ENCODE measurements at regions not wholly inside any gene's neighbourhood (a gene's known extent, or its start where the extent isn't known, plus 50 kb on each side); places are given as distances from the start of the nearest gene placed in this dataset.

GRCh38 chr7:69130396-69130795 lies 467.9 kb upstream of the AUTS2 start:
- Histone ChIP-seq H3K4me3 (ENCODE audit: low read length) (no peak overlapping the region), H3K27ac (ENCODE audit: low read depth, low read length) (no peak overlapping the region), H3K36me3 (ENCODE audit: insufficient read depth, low read length) (no peaks in the 10 kb centered on the region), H3K9me3 (ENCODE audit: insufficient read depth, low read depth, low read length) (no peaks in the 10 kb centered on the region), H3K4me1 (ENCODE audit: insufficient read depth, low read length) (no peaks in the 10 kb centered on the region), H3K27me3 (ENCODE audit: insufficient read depth, low read length) (no peaks in the 10 kb centered on the region), H3K9ac (ENCODE audit: low read depth, low read length) (no peak overlapping the region)
- 46% methylated on average over 2 of the region's 2 CpGs for WGBS

GRCh38 chr7:69134316-69134715 lies 464.0 kb upstream of the AUTS2 start:
- Histone ChIP-seq H3K9ac (ENCODE audit: low read depth, low read length) (no peak overlapping the region), H3K36me3 (ENCODE audit: insufficient read depth, low read length) (no peaks in the 10 kb centered on the region), H3K4me3 (ENCODE audit: low read length) (no peak overlapping the region), H3K4me1 (ENCODE audit: insufficient read depth, low read length) (no peaks in the 10 kb centered on the region), H3K27me3 (ENCODE audit: insufficient read depth, low read length) (no peaks in the 10 kb centered on the region), H3K27ac (ENCODE audit: low read depth, low read length) (no peak overlapping the region), H3K9me3 (ENCODE audit: insufficient read depth, low read depth, low read length) (peaks cover 3% of the 10 kb centered on the region; the same call in 1 of the 2 replicates)
- 90% methylated on average over 2 of the region's 2 CpGs for WGBS

- H3K9ac ChIP-seq (ENCODE audit: low read depth, low read length), result no peak overlapping the region
- no peaks in the 10 kb centered on the region for H3K4me1 ChIP-seq (ENCODE audit: insufficient read depth, low read length)
- H3K36me3 ChIP-seq (ENCODE audit: insufficient read depth, low read length), result no peaks in the 10 kb centered on the region
- no peak overlapping the region for H3K27ac ChIP-seq (ENCODE audit: low read depth, low read length)
- H3K27me3 ChIP-seq (ENCODE audit: insufficient read depth, low read length), result no peaks in the 10 kb centered on the region
- H3K9me3 ChIP-seq (ENCODE audit: insufficient read depth, low read depth, low read length), result no peaks in the 10 kb centered on the region
- no peak overlapping the region for H3K4me3 ChIP-seq (ENCODE audit: low read length)
- WGBS, result 86% methylated on average over 2 of the region's 2 CpGs
Observed at GRCh38 chr7:69147631-69148030, 450.6 kb upstream of the AUTS2 start.

- no peak overlapping the region for H3K4me3 ChIP-seq (ENCODE audit: low read length)
- no peak overlapping the region for H3K27ac ChIP-seq (ENCODE audit: low read depth, low read length)
- H3K36me3 ChIP-seq (ENCODE audit: insufficient read depth, low read length), result no peaks in the 10 kb centered on the region
- no peaks in the 10 kb centered on the region for H3K9me3 ChIP-seq (ENCODE audit: insufficient read depth, low read depth, low read length)
- WGBS, result 93% methylated on average over 12 of the region's 12 CpGs
- H3K4me1 ChIP-seq (ENCODE audit: insufficient read depth, low read length), result no peaks in the 10 kb centered on the region
- no peak overlapping the region for H3K9ac ChIP-seq (ENCODE audit: low read depth, low read length)
- no peaks in the 10 kb centered on the region for H3K27me3 ChIP-seq (ENCODE audit: insufficient read depth, low read length)
Observed at GRCh38 chr7:69149804-69150782, 448.2 kb upstream of the AUTS2 start.

GRCh38 chr7:69162326-69162725 lies 435.9 kb upstream of the AUTS2 start:
- Histone ChIP-seq H3K4me3 (ENCODE audit: low read length) (no peak overlapping the region), H3K9me3 (ENCODE audit: insufficient read depth, low read depth, low read length) (peaks cover 5% of the 10 kb centered on the region), H3K36me3 (ENCODE audit: insufficient read depth, low read length) (no peaks in the 10 kb centered on the region), H3K4me1 (ENCODE audit: insufficient read depth, low read length) (peaks cover 4% of the 10 kb centered on the region; the same call in 1 of the 2 replicates), H3K27me3 (ENCODE audit: insufficient read depth, low read length) (no peaks in the 10 kb centered on the region), H3K9ac (ENCODE audit: low read depth, low read length) (no peak overlapping the region), H3K27ac (ENCODE audit: low read depth, low read length) (no peak overlapping the region)
- no CpG with 5 or more reads among the region's 1 CpG for WGBS

GRCh38 chr7:69162931-69163670 lies 435.2 kb upstream of the AUTS2 start:
- Histone ChIP-seq H3K9me3 (ENCODE audit: insufficient read depth, low read depth, low read length) (peaks cover 5% of the 10 kb centered on the region), H3K27ac (ENCODE audit: low read depth, low read length) (no peak overlapping the region), H3K36me3 (ENCODE audit: insufficient read depth, low read length) (no peaks in the 10 kb centered on the region), H3K4me1 (ENCODE audit: insufficient read depth, low read length) (no peaks in the 10 kb centered on the region), H3K9ac (ENCODE audit: low read depth, low read length) (no peak overlapping the region), H3K27me3 (ENCODE audit: insufficient read depth, low read length) (no peaks in the 10 kb centered on the region), H3K4me3 (ENCODE audit: low read length) (no peak overlapping the region)
- WGBS, result 99% methylated on average over 6 of the region's 8 CpGs

- no peak overlapping the region for H3K4me3 ChIP-seq (ENCODE audit: low read length)
- peaks cover 5% of the 10 kb centered on the region for H3K9me3 ChIP-seq (ENCODE audit: insufficient read depth, low read depth, low read length)
- WGBS, result 92% methylated on average over 7 of the region's 7 CpGs
- no peaks in the 10 kb centered on the region for H3K4me1 ChIP-seq (ENCODE audit: insufficient read depth, low read length)
- H3K36me3 ChIP-seq (ENCODE audit: insufficient read depth, low read length), result no peaks in the 10 kb centered on the region
- H3K27ac ChIP-seq (ENCODE audit: low read depth, low read length), result no peak overlapping the region
- H3K9ac ChIP-seq (ENCODE audit: low read depth, low read length), result no peak overlapping the region
- no peaks in the 10 kb centered on the region for H3K27me3 ChIP-seq (ENCODE audit: insufficient read depth, low read length)
Observed at GRCh38 chr7:69166979-69167516, 431.2 kb upstream of the AUTS2 start.

GRCh38 chr7:69169386-69169785 lies 428.9 kb upstream of the AUTS2 start:
- Histone ChIP-seq H3K36me3 (ENCODE audit: insufficient read depth, low read length) (no peaks in the 10 kb centered on the region), H3K9ac (ENCODE audit: low read depth, low read length) (no peak overlapping the region), H3K27ac (ENCODE audit: low read depth, low read length) (no peak overlapping the region), H3K9me3 (ENCODE audit: insufficient read depth, low read depth, low read length) (peaks cover 5% of the 10 kb centered on the region), H3K4me3 (ENCODE audit: low read length) (no peak overlapping the region), H3K27me3 (ENCODE audit: insufficient read depth, low read length) (no peaks in the 10 kb centered on the region), H3K4me1 (ENCODE audit: insufficient read depth, low read length) (no peaks in the 10 kb centered on the region)
- 92% methylated on average over 1 of the region's 1 CpG for WGBS

GRCh38 chr7:69172357-69173077 lies 425.8 kb upstream of the AUTS2 start:
- Histone ChIP-seq H3K36me3 (ENCODE audit: insufficient read depth, low read length) (no peaks in the 10 kb centered on the region), H3K4me3 (ENCODE audit: low read length) (no peak overlapping the region), H3K27ac (ENCODE audit: low read depth, low read length) (no peak overlapping the region), H3K9me3 (ENCODE audit: insufficient read depth, low read depth, low read length) (no peaks in the 10 kb centered on the region), H3K27me3 (ENCODE audit: insufficient read depth, low read length) (no peaks in the 10 kb centered on the region), H3K4me1 (ENCODE audit: insufficient read depth, low read length) (no peaks in the 10 kb centered on the region), H3K9ac (ENCODE audit: low read depth, low read length) (no peak overlapping the region)
- 96% methylated on average over 10 of the region's 10 CpGs for WGBS

GRCh38 chr7:69173341-69173740 lies 424.9 kb upstream of the AUTS2 start:
- 90% methylated on average over 2 of the region's 4 CpGs for WGBS
- H3K4me1 ChIP-seq (ENCODE audit: insufficient read depth, low read length), result no peaks in the 10 kb centered on the region

More at GRCh38 chr7:69173341-69173740, 424.9 kb upstream of the AUTS2 start:
- H3K9ac ChIP-seq (ENCODE audit: low read depth, low read length), result no peak overlapping the region
- no peaks in the 10 kb centered on the region for H3K9me3 ChIP-seq (ENCODE audit: insufficient read depth, low read depth, low read length)
- H3K4me3 ChIP-seq (ENCODE audit: low read length), result no peak overlapping the region
- no peak overlapping the region for H3K27ac ChIP-seq (ENCODE audit: low read depth, low read length)
- H3K36me3 ChIP-seq (ENCODE audit: insufficient read depth, low read length), result no peaks in the 10 kb centered on the region
- H3K27me3 ChIP-seq (ENCODE audit: insufficient read depth, low read length), result no peaks in the 10 kb centered on the region
